IMR-90 (cell line): ENCODE measurements at regions not wholly inside any gene's neighbourhood (a gene's known extent, or its start where the extent isn't known, plus 50 kb on each side); places are given as distances from the start of the nearest gene placed in this dataset.

ENCODE experiments used
- ATAC-seq: fragments of 200-7000 bp; cut with Tn5 transposase; 2 replicates; pipeline ENCODE4 v1.9.1; 2020; ENCODE audit warnings: low read depth, mild to moderate bottlenecking, moderate library complexity
- BruUV-seq: library from RNA; stranded (reverse); fragments of 400-500 nt; replicated peaks from 2 replicates; lab custom pipeline; 2021; lab: Mats Ljungman, UMichigan
- CTCF ChIA-PET: fragments of 300-600 bp; formaldehyde crosslinking; extraction: SDS; loops from one replicate; lab custom pipeline; 2021; ENCODE audit warnings: antibody characterized with exemption; lab: Yijun Ruan, JAX
- POLR2A ChIA-PET: fragments of 300-600 bp; sonication (Branson Sonifier 250); formaldehyde crosslinking; loops from one replicate; lab custom pipeline; 2022; ENCODE audit warnings: antibody characterized with exemption; ENCODE audit not compliant: unreplicated experiment; lab: Charles Lee
- DNase-seq: peaks from one replicate; pipeline ENCODE4 v3.0.0; 2013
- H2AFZ ChIP-seq: replicated peaks from 2 replicates; pipeline ENCODE3; 2013; ENCODE audit warnings: low read length, mild to moderate bottlenecking; ENCODE audit not compliant: poor library complexity
- H2AK5ac ChIP-seq: 2 replicates; pipeline ENCODE4 v1.6.1; 2013; ENCODE audit warnings: low read depth, low read length, inconsistent platforms
- H2AK9ac ChIP-seq: replicated peaks from 2 replicates; pipeline ENCODE3; 2013; ENCODE audit warnings: mild to moderate bottlenecking, low read depth, low read length, moderate library complexity; ENCODE audit not compliant: poor library complexity
- H2BK120ac ChIP-seq: 2 replicates; pipeline ENCODE4 v1.6.1; 2013; ENCODE audit warnings: low read depth, low read length, inconsistent platforms
- H2BK15ac ChIP-seq: 3 replicates; pipeline ENCODE4 v1.6.1; 2013; ENCODE audit warnings: low read depth, low read length, inconsistent platforms
- H2BK20ac ChIP-seq: 2 replicates; pipeline ENCODE4 v1.6.1; 2013; ENCODE audit warnings: low read depth, mild to moderate bottlenecking, inconsistent platforms, low read length, moderate library complexity
- H2BK5ac ChIP-seq: 2 replicates; pipeline ENCODE4 v1.6.1; 2013; ENCODE audit warnings: mild to moderate bottlenecking, low read depth, low read length, inconsistent platforms; ENCODE audit not compliant: poor library complexity, severe bottlenecking
- H3K14ac ChIP-seq: replicated peaks from 2 replicates; pipeline ENCODE4 v1.6.1; 2013; ENCODE audit warnings: low read depth, low read length, inconsistent platforms
- H3K18ac ChIP-seq: 2 replicates; pipeline ENCODE4 v1.6.1; 2013; ENCODE audit warnings: low read depth, low read length, control low read depth
- H3K23ac ChIP-seq: 2 replicates; pipeline ENCODE4 v1.6.1; 2013; ENCODE audit warnings: low read depth, low read length, inconsistent platforms
- H3K27ac ChIP-seq: 2 replicates; pipeline ENCODE4 v1.5.1; 2013; ENCODE audit warnings: mild to moderate bottlenecking, control low read depth, low read length; ENCODE audit not compliant: insufficient read depth
- H3K27me3 ChIP-seq: 2 replicates; pipeline ENCODE4 v1.6.1; 2013; ENCODE audit warnings: low read length; ENCODE audit not compliant: control insufficient read depth, insufficient read depth
- H3K36me3 ChIP-seq: 2 replicates; pipeline ENCODE4 v1.6.1; 2013; ENCODE audit warnings: low read length, mixed read lengths; ENCODE audit not compliant: control insufficient read depth, insufficient read depth
- H3K4ac ChIP-seq: 2 replicates; pipeline ENCODE4 v1.6.1; 2013; ENCODE audit warnings: low read depth, low read length, inconsistent platforms
- H3K4me1 ChIP-seq: 2 replicates; pipeline ENCODE4 v1.6.1; 2013; ENCODE audit warnings: low read length, mixed read lengths; ENCODE audit not compliant: control insufficient read depth, insufficient read depth
- H3K4me2 ChIP-seq: 2 replicates; pipeline ENCODE4 v1.6.1; 2013; ENCODE audit warnings: low read depth, mild to moderate bottlenecking, control low read depth, low read length, moderate library complexity
- H3K4me3 ChIP-seq: 2 replicates; pipeline ENCODE4 v1.5.1; 2013; ENCODE audit warnings: low read depth, mild to moderate bottlenecking, control low read depth, low read length, moderate library complexity; ENCODE audit not compliant: insufficient read depth
- H3K56ac ChIP-seq: 2 replicates; pipeline ENCODE4 v1.6.1; 2013; ENCODE audit warnings: low read length, inconsistent platforms; ENCODE audit not compliant: insufficient read depth; ENCODE audit errors: extremely low read depth
- H3K79me1 ChIP-seq, 2 experiments: 2 replicates each; pipeline ENCODE4 v1.6.1; 2013; ENCODE audit warnings: low read length in 2 of 2, inconsistent platforms in 1 of 2, low read depth in 1 of 2
- H3K9ac ChIP-seq: 2 replicates; pipeline ENCODE4 v1.6.1; 2013; ENCODE audit warnings: low read depth, low read length, control low read depth
- H3K9me1 ChIP-seq: 2 replicates; pipeline ENCODE4 v1.6.1; 2013; ENCODE audit warnings: low read length, inconsistent platforms; ENCODE audit not compliant: insufficient read depth
- H3K9me3 ChIP-seq: 2 replicates; pipeline ENCODE4 v1.6.1; 2013; ENCODE audit warnings: low read length; ENCODE audit not compliant: control insufficient read depth, insufficient read depth
- H4K20me1 ChIP-seq: 2 replicates; pipeline ENCODE4 v1.6.1; 2013; ENCODE audit warnings: low read length, inconsistent platforms; ENCODE audit not compliant: insufficient read depth
- H4K5ac ChIP-seq: 2 replicates; pipeline ENCODE4 v1.6.1; 2013; ENCODE audit warnings: mild to moderate bottlenecking, low read depth, low read length, control low read depth
- H4K8ac ChIP-seq, 2 experiments: 2 replicates each; pipeline ENCODE4 v1.6.1; 2013; ENCODE audit warnings: low read depth in 2 of 2, low read length in 2 of 2, control low read depth in 1 of 2, inconsistent platforms in 1 of 2
- H4K91ac ChIP-seq: 2 replicates; pipeline ENCODE4 v1.6.1; 2013; ENCODE audit warnings: low read depth, low read length, inconsistent platforms; ENCODE audit not compliant: insufficient read depth
- BHLHE40 ChIP-seq: fragments of 150-350 bp; IDR thresholded peaks from 2 replicates; pipeline ENCODE4 v1.6.1; 2016; ENCODE audit warnings: mild to moderate bottlenecking, low read depth, low read length
- CEBPB ChIP-seq: IDR thresholded peaks from 2 replicates; pipeline ENCODE4 v1.6.1; 2012; ENCODE audit warnings: low read depth, low read length, improper control_type of control experiment
- CHD1 ChIP-seq: IDR thresholded peaks from 2 replicates; pipeline ENCODE4 v1.6.1; 2012; ENCODE audit warnings: low read depth, low read length, improper control_type of control experiment
- FOS ChIP-seq: fragments of 150-350 bp; IDR thresholded peaks from 2 replicates; pipeline ENCODE4 v1.6.1; 2016; ENCODE audit warnings: low read depth, low read length
- MAFK ChIP-seq: IDR thresholded peaks from 2 replicates; pipeline ENCODE4 v1.6.1; 2012; ENCODE audit warnings: low read depth, low read length, improper control_type of control experiment
- MAZ ChIP-seq: IDR thresholded peaks from 2 replicates; pipeline ENCODE4 v1.6.1; 2012; ENCODE audit warnings: low read depth, mild to moderate bottlenecking, low read length, improper control_type of control experiment, moderate library complexity, borderline replicate concordance
- MXI1 ChIP-seq: IDR thresholded peaks from 2 replicates; pipeline ENCODE4 v1.6.1; 2012; ENCODE audit warnings: low read depth, mild to moderate bottlenecking, low read length, moderate library complexity, borderline replicate concordance
- NFE2L2 ChIP-seq: fragments of 150-350 bp; IDR thresholded peaks from 2 replicates; pipeline ENCODE4 v1.6.1; 2016; ENCODE audit warnings: low read depth, mild to moderate bottlenecking, low read length
- POLR2A ChIP-seq: IDR thresholded peaks from 2 replicates; pipeline ENCODE4 v1.6.1; 2012; ENCODE audit warnings: mild to moderate bottlenecking, low read depth, low read length
- RAD21 ChIP-seq: IDR thresholded peaks from 2 replicates; pipeline ENCODE4 v1.6.1; 2012; ENCODE audit warnings: low read length, improper control_type of control experiment
- RCOR1 ChIP-seq: IDR thresholded peaks from 2 replicates; pipeline ENCODE4 v1.6.1; 2012; ENCODE audit warnings: mild to moderate bottlenecking, low read length, improper control_type of control experiment; ENCODE audit not compliant: insufficient replicate concordance
- RFX5 ChIP-seq: IDR thresholded peaks from 2 replicates; pipeline ENCODE4 v1.8.0; 2012; ENCODE audit warnings: low read depth, mild to moderate bottlenecking, low read length, moderate library complexity
- SMC3 ChIP-seq: fragments of 150-350 bp; IDR thresholded peaks from 2 replicates; pipeline ENCODE4 v1.6.1; 2016; ENCODE audit warnings: low read depth, mild to moderate bottlenecking, antibody characterized with exemption, low read length, moderate library complexity
- WGBS, 2 experiments: methylation state at CpG; one replicate each; pipeline versions ENCODE4 v1.1.5 to v1.1.7; 2013; ENCODE audit warnings: missing lambda C conversion rate in 2 of 2; ENCODE audit not compliant: insufficient read length in 1 of 2; ENCODE audit errors: extremely low coverage in 2 of 2; 5-methylcytosine and 5-hydroxymethylcytosine counted together
- dilution Hi-C: fragments of 300-500 bp; cut with HindIII; formaldehyde crosslinking; loops from one replicate; pipeline ENCODE4 v1.14.3; 2018; ENCODE audit warnings: low sequenced_read_pairs; ENCODE audit not compliant: unreplicated experiment
- in situ Hi-C: fragments of 300-500 bp; cut with MboI; formaldehyde crosslinking; loops from 3 replicates; pipeline ENCODE4 v1.14.3; 2019; ENCODE audit warnings: low sequenced_read_pairs, inconsistent platforms, mixed read lengths
- intact Hi-C: fragments of 100-400 bp; cut with micrococcal nuclease; formaldehyde crosslinking; loops from 2 replicates; pipeline ENCODE4 v1.10.0; 2022
- TF ChIP-seq, protein P1 (sequence below): fragments of 150-350 bp; IDR thresholded peaks from 2 replicates; pipeline ENCODE4 v1.6.1; 2016; ENCODE audit warnings: low read depth, mild to moderate bottlenecking, low read length, moderate library complexity, borderline replicate concordance
- TF ChIP-seq, protein P2 (sequence below): conservative IDR thresholded peaks from 2 replicates; pipeline ENCODE4 v1.5.1; 2012; ENCODE audit warnings: mild to moderate bottlenecking, low read depth, low read length, improper control_type of control experiment
- TF ChIP-seq, protein P3 (sequence below): fragments of 150-350 bp; IDR thresholded peaks from 2 replicates; pipeline ENCODE4 v1.6.1; 2017; ENCODE audit warnings: mild to moderate bottlenecking, antibody characterized with exemption, low read length, low read depth

DNA sequence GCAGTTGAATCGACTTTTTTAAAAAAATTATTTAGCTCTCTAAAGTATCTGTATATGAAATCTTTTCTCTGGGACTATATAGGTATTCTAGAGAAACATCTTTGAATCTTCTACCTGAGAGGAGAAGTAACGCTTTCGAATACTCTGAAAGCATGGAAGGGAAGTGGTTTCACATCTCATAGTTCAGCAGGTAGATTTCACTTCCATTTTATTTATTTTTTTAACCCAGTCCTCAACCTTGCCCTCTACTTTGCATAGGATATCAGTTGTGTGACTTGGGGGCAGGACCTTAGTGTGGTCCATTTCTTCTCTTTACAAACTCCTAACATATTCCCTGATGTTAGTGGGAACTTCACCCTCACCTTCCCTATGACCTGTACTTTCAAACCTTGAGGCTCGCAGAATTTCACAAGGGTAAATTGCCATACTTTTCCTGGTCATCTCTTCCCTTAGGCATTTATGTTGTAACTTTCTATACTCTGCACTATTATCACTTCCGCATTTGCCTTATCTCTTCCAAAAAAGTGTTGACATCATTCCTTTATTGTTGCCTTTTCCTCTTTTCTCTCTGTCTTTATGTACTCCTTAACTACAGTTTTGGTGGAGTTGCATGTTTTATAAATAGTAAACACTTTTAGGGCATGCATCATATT is 1208.5 kb upstream of the ADGRL4 start:
- Histone ChIP-seq H3K4ac (no peak overlapping the region), H3K23ac (no peak overlapping the region), H2BK20ac (no peak overlapping the region), H4K20me1 (no peaks in the 10 kb centered on the region), H3K27ac (no peak overlapping the region), H4K91ac (no peak overlapping the region), H3K36me3 (no peaks in the 10 kb centered on the region), H3K9ac (no peak overlapping the region), H4K5ac (no peak overlapping the region), H2AFZ (no peak overlapping the region), H3K9me1 (no peaks in the 10 kb centered on the region), H3K18ac (no peak overlapping the region), H2AK5ac (no peak overlapping the region), H3K4me2 (no peak overlapping the region), H2BK5ac (no peak overlapping the region), H3K79me1 (no peaks in the 10 kb centered on the region), H3K4me1 (no peaks in the 10 kb centered on the region), H4K8ac (no peak overlapping the region), H2BK15ac (no peak overlapping the region), H3K9me3 (no peaks in the 10 kb centered on the region), H3K56ac (no peak overlapping the region), H3K4me3 (no peak overlapping the region), H2BK120ac (no peak overlapping the region), H3K27me3 (no peaks in the 10 kb centered on the region), H3K14ac (no peak overlapping the region), H2AK9ac (no peak overlapping the region)
- BruUV-seq = no TSS peak
- no peak for DNase-seq
- intact Hi-C loops (loop anchor here (5.0 kb wide), 4 partner anchors 942 to 1547 kb away; no protein-coding TSS in a partner anchor), in situ Hi-C loops (no loop called here), dilution Hi-C loops (no loop called here)
- ATAC-seq = no peak
- 67% methylated on average over 1 of the region's 5 CpGs; no CpG with 5 or more reads in 1 of the 2 experiments for WGBS, 2 experiments
- TF ChIP-seq, protein P1, sequence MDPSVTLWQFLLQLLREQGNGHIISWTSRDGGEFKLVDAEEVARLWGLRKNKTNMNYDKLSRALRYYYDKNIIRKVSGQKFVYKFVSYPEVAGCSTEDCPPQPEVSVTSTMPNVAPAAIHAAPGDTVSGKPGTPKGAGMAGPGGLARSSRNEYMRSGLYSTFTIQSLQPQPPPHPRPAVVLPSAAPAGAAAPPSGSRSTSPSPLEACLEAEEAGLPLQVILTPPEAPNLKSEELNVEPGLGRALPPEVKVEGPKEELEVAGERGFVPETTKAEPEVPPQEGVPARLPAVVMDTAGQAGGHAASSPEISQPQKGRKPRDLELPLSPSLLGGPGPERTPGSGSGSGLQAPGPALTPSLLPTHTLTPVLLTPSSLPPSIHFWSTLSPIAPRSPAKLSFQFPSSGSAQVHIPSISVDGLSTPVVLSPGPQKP = no peak
- TF ChIP-seq RAD21 = no peak
- TF ChIP-seq, protein P2, sequence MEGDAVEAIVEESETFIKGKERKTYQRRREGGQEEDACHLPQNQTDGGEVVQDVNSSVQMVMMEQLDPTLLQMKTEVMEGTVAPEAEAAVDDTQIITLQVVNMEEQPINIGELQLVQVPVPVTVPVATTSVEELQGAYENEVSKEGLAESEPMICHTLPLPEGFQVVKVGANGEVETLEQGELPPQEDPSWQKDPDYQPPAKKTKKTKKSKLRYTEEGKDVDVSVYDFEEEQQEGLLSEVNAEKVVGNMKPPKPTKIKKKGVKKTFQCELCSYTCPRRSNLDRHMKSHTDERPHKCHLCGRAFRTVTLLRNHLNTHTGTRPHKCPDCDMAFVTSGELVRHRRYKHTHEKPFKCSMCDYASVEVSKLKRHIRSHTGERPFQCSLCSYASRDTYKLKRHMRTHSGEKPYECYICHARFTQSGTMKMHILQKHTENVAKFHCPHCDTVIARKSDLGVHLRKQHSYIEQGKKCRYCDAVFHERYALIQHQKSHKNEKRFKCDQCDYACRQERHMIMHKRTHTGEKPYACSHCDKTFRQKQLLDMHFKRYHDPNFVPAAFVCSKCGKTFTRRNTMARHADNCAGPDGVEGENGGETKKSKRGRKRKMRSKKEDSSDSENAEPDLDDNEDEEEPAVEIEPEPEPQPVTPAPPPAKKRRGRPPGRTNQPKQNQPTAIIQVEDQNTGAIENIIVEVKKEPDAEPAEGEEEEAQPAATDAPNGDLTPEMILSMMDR = no peak
- no peak for TF ChIP-seq POLR2A
- no peak for TF ChIP-seq SMC3
- TF ChIP-seq CEBPB = no peak
- TF ChIP-seq NFE2L2 = no peak
- TF ChIP-seq BHLHE40 = no peak
- TF ChIP-seq RFX5 = no peak
- TF ChIP-seq MAFK = no peak
- TF ChIP-seq, protein P3, sequence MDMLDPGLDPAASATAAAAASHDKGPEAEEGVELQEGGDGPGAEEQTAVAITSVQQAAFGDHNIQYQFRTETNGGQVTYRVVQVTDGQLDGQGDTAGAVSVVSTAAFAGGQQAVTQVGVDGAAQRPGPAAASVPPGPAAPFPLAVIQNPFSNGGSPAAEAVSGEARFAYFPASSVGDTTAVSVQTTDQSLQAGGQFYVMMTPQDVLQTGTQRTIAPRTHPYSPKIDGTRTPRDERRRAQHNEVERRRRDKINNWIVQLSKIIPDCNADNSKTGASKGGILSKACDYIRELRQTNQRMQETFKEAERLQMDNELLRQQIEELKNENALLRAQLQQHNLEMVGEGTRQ = no peak
- no peak for TF ChIP-seq MAZ
- TF ChIP-seq FOS = no peak
- TF ChIP-seq RCOR1 = no peak
- TF ChIP-seq CHD1 = no peak
- no peak for TF ChIP-seq MXI1
- POLR2A ChIA-PET = no interaction called here
- CTCF ChIA-PET = interaction anchor here (0.6 kb wide), 2 partner anchors 683 to 1863 kb away, joined by 5 read pairs; no protein-coding TSS in a partner anchor
